Liver (tissue), 8 donors: ENCODE measurements at regions not wholly inside any gene's neighbourhood (a gene's known extent, or its start where the extent isn't known, plus 50 kb on each side); places are given as distances from the start of the nearest gene placed in this dataset.

Experiments
- DNase-seq: peaks from one replicate; pipeline ENCODE4 v3.0.0-alpha.2; 2017; ENCODE audit warnings: low spot score
- H3K27ac ChIP-seq, 2 donors: one replicate each; pipeline ENCODE4 v1.7.0; 2013; ENCODE audit warnings: inconsistent platforms in 2 of 2, low read length in 2 of 2, control low read depth in 1 of 2, low read depth in 1 of 2, mild to moderate bottlenecking in 1 of 2
- H3K27me3 ChIP-seq, 4 donors: one replicate each; pipeline versions ENCODE4 v1.6.1 to v1.7.0; 2013; ENCODE audit warnings: low read length in 3 of 4, inconsistent platforms in 1 of 4, mild to moderate bottlenecking in 1 of 4, moderate library complexity in 1 of 4; ENCODE audit not compliant: control insufficient read depth in 4 of 4, insufficient read depth in 4 of 4
- H3K36me3 ChIP-seq, 4 donors: one replicate each; pipeline versions ENCODE4 v1.6.1 to v1.7.0; 2013; ENCODE audit warnings: low read length in 3 of 4, mild to moderate bottlenecking in 3 of 4, low read depth in 1 of 4, moderate library complexity in 1 of 4; ENCODE audit not compliant: control insufficient read depth in 4 of 4, insufficient read depth in 3 of 4
- H3K4me1 ChIP-seq, 4 donors: one replicate each; pipeline versions ENCODE4 v1.6.1 to v1.7.0; 2013; ENCODE audit warnings: low read length in 3 of 4, mild to moderate bottlenecking in 3 of 4, moderate library complexity in 1 of 4; ENCODE audit not compliant: control insufficient read depth in 4 of 4, insufficient read depth in 4 of 4
- H3K4me3 ChIP-seq, 3 donors: one replicate each; pipeline versions ENCODE4 v1.6.1 to v1.7.0; 2013; ENCODE audit warnings: low read length in 3 of 3, control low read depth in 1 of 3, low read depth in 1 of 3, mild to moderate bottlenecking in 1 of 3
- H3K9ac ChIP-seq, 2 donors: one replicate each; pipeline ENCODE4 v1.7.0; 2013; ENCODE audit warnings: low read length in 2 of 2, mild to moderate bottlenecking in 2 of 2, moderate library complexity in 2 of 2, control low read depth in 1 of 2, low read depth in 1 of 2
- H3K9me3 ChIP-seq, 4 donors: one replicate each; pipeline versions ENCODE4 v1.6.1 to v1.7.0; 2013; ENCODE audit warnings: low read length in 3 of 4; ENCODE audit not compliant: control insufficient read depth in 4 of 4
- ATF3 ChIP-seq: IDR thresholded peaks from 2 replicates; pipeline ENCODE4 v1.6.1; 2016; ENCODE audit warnings: antibody characterized with exemption
- CTCF ChIP-seq: fragments of 150-350 bp; IDR thresholded peaks from 2 replicates; pipeline ENCODE4 v1.5.1; 2017; ENCODE audit warnings: improper control_type of control experiment, low read depth, low read length; ENCODE audit not compliant: missing input control
- FOXA1 ChIP-seq: IDR thresholded peaks from 2 replicates; pipeline ENCODE4 v1.6.1; 2016; ENCODE audit warnings: antibody characterized with exemption
- FOXA2 ChIP-seq: IDR thresholded peaks from 2 replicates; pipeline ENCODE4 v1.6.1; 2016; ENCODE audit warnings: antibody characterized with exemption
- HNF4A ChIP-seq, 2 donors: conservative IDR thresholded peaks; 2 replicates each; pipeline ENCODE4 v1.6.1; 2016; ENCODE audit warnings: antibody characterized with exemption in 2 of 2, mild to moderate bottlenecking in 2 of 2
- HNF4G ChIP-seq: IDR thresholded peaks from 2 replicates; pipeline ENCODE4 v1.6.1; 2016; ENCODE audit warnings: antibody characterized with exemption
- JUND ChIP-seq, 2 donors: IDR thresholded peaks; 2 replicates each; pipeline ENCODE4 v1.6.1; 2016; ENCODE audit warnings: antibody characterized with exemption in 2 of 2
- MAX ChIP-seq: IDR thresholded peaks from 2 replicates; pipeline ENCODE4 v1.6.1; 2016; ENCODE audit warnings: antibody characterized with exemption
- NR2F2 ChIP-seq: IDR thresholded peaks from 2 replicates; pipeline ENCODE4 v1.6.1; 2016; ENCODE audit warnings: antibody characterized with exemption
- RAD21 ChIP-seq, 2 donors: IDR thresholded peaks; 2 replicates each; pipeline ENCODE4 v1.6.1; 2016; ENCODE audit warnings: antibody characterized with exemption in 2 of 2, mild to moderate bottlenecking in 2 of 2
- REST ChIP-seq: IDR thresholded peaks from 2 replicates; pipeline ENCODE4 v1.6.1; 2016; ENCODE audit warnings: antibody characterized with exemption, mild to moderate bottlenecking
- RXRA ChIP-seq, 2 donors: IDR thresholded peaks; 2 replicates each; pipeline ENCODE4 v1.6.1; 2017 to 2018; ENCODE audit warnings: antibody characterized with exemption in 2 of 2, mild to moderate bottlenecking in 1 of 2
- SP1 ChIP-seq: IDR thresholded peaks from 2 replicates; pipeline ENCODE4 v1.6.1; 2018; ENCODE audit warnings: antibody characterized with exemption, mild to moderate bottlenecking
- ZBTB33 ChIP-seq: IDR thresholded peaks from 2 replicates; pipeline ENCODE4 v1.6.1; 2016; ENCODE audit warnings: antibody characterized with exemption
- WGBS: extraction: QIAGEN DNeasy Blood & Tissue Kit; methylation state at CpG from one replicate; pipeline ENCODE4 v1.1.7; 2013; 5-methylcytosine and 5-hydroxymethylcytosine counted together
- donor health status: healthy.
- donor health status: healthy.
- donor health status: healthy.
- donor health status: healthy.
- donor health status: healthy.

- Histone ChIP-seq H3K27me3 (no peaks in the 10 kb centered on the region), H3K4me3 (no peak overlapping the region), H3K36me3 (no peaks in the 10 kb centered on the region), H3K27ac (no peak overlapping the region), H3K9ac (no peak overlapping the region), H3K4me1 (peaks cover 0 to 3% (median 0%) of the 10 kb centered on the region in 4 donors), H3K9me3 (no peaks in the 10 kb centered on the region)
- TF ChIP-seq NR2F2 (no peak), CTCF (no peak), FOXA1 (no peak)
- WGBS: 76% methylated on average over 18 of the region's 18 CpGs
- DNase-seq: no peak
These were observed 300.5 kb downstream of the KLF6 start for GRCh38 chr10:3484306-3485056.

GRCh38 chr10:3482200-3482993, 302.6 kb downstream of the KLF6 start:
- TF ChIP-seq JUND (IDR thresholded peaks at IDR 0.05) (peak; percentile 78 to 80), HNF4G (no peak), HNF4A (conservative IDR thresholded peaks at IDR 0.05) (peak; percentile 32 to 42), RXRA (IDR thresholded peaks at IDR 0.05) (peak; percentile 13 to 24), RAD21 (IDR thresholded peaks at IDR 0.05) (peak in 1 of 2 donors; percentile 4), ATF3 (no peak), FOXA1 (no peak), SP1 (peak; percentile 54)
- no peak overlapping the region for H3K27ac ChIP-seq
- H3K9me3 ChIP-seq: no peaks in the 10 kb centered on the region
- H3K27me3 ChIP-seq: no peaks in the 10 kb centered on the region
- no peak overlapping the region for H3K4me3 ChIP-seq
- no peaks in the 10 kb centered on the region for H3K36me3 ChIP-seq
- 26% methylated on average over 17 of the region's 17 CpGs for WGBS
- no peak overlapping the region for H3K9ac ChIP-seq
- DNase-seq: no peak
- peaks cover 0 to 3% (median 0%) of the 10 kb centered on the region in 4 donors for H3K4me1 ChIP-seq

- no peak for TF ChIP-seq CTCF
- TF ChIP-seq ATF3: no peak
- no peak for TF ChIP-seq FOXA1
- no peak for TF ChIP-seq HNF4A (conservative IDR thresholded peaks at IDR 0.05)
- TF ChIP-seq FOXA2: no peak
- no peak for TF ChIP-seq ZBTB33
- no peak for TF ChIP-seq REST
- TF ChIP-seq MAX: no peak
- no peaks in the 10 kb centered on the region for H3K27me3 ChIP-seq
- H3K9me3 ChIP-seq: no peaks in the 10 kb centered on the region
- H3K36me3 ChIP-seq: no peaks in the 10 kb centered on the region
- no peak overlapping the region for H3K4me3 ChIP-seq
- WGBS: 92% methylated on average over 8 of the region's 8 CpGs
- H3K27ac ChIP-seq: no peak overlapping the region
- DNase-seq: no peak
- no peak overlapping the region for H3K9ac ChIP-seq
- peaks cover 0 to 3% (median 0%) of the 10 kb centered on the region in 4 donors for H3K4me1 ChIP-seq
These were observed 303.5 kb downstream of the KLF6 start for GRCh38 chr10:3481496-3481895.
